ENCODE measurements at regions not wholly inside any gene's neighbourhood (a gene's known extent, or its start where the extent isn't known, plus 50 kb on each side); places are given as distances from the start of the nearest gene placed in this dataset.

DNA sequence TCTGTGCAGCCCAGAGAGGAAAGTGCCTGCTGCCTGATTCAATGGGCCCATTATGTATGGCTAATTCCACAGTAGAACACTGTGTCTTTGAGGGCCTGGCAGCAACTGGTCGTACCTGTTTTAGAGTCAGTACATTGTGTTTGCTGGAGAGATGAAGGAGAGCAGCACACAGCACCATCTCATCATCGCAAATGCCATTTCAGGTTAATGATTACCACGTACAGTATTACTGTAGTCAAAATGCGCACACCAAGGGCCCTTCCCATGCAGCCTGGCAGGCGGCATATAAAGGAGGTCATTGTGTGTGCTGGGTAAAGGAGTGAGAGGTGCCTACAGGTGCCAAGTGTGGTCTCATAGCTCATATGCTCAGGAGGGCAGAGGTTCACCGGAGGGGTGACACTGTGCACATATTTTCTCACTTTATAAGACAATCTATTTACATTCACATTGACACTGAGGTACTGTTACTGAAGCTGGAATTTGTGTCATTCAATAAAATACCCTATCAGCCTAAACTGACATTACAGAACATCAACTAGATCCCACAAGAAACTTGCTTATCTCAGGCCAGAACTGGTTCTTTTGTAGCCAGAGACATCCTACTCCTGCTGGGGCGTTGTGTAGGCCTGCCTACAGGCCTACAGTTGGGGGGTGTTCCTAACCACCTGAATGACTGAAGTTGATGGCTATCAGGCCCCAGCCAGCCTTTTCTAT is 90.4 kb downstream of the APIP start:
- no peak for ATAC-seq
- H3K4me3 ChIP-seq = no peak overlapping the region
- H3K27ac ChIP-seq = no peak overlapping the region
- no peak for DNase-seq
- H3K27me3 ChIP-seq = peaks cover 0 to 4% (median 0%) of the 10 kb centered on the region in 9 donors
- H3K36me3 ChIP-seq = no peaks in the 10 kb centered on the region
- intact Hi-C loops (cut with DNase I) = no loop called here
- 86 to 94% (median 91%) methylated on average over 7 of the region's 7 CpGs for WGBS, 4 donors
- H3K4me1 ChIP-seq = peaks cover 0 to 11% (median 0%) of the 10 kb centered on the region in 12 donors
- no peaks in the 10 kb centered on the region for H3K9me3 ChIP-seq
- TF ChIP-seq, protein P1, sequence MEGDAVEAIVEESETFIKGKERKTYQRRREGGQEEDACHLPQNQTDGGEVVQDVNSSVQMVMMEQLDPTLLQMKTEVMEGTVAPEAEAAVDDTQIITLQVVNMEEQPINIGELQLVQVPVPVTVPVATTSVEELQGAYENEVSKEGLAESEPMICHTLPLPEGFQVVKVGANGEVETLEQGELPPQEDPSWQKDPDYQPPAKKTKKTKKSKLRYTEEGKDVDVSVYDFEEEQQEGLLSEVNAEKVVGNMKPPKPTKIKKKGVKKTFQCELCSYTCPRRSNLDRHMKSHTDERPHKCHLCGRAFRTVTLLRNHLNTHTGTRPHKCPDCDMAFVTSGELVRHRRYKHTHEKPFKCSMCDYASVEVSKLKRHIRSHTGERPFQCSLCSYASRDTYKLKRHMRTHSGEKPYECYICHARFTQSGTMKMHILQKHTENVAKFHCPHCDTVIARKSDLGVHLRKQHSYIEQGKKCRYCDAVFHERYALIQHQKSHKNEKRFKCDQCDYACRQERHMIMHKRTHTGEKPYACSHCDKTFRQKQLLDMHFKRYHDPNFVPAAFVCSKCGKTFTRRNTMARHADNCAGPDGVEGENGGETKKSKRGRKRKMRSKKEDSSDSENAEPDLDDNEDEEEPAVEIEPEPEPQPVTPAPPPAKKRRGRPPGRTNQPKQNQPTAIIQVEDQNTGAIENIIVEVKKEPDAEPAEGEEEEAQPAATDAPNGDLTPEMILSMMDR (IDR thresholded peaks at IDR 0.05) = no peak
- TF ChIP-seq POLR2A (IDR thresholded peaks at IDR 0.05) = no peak

DNA sequence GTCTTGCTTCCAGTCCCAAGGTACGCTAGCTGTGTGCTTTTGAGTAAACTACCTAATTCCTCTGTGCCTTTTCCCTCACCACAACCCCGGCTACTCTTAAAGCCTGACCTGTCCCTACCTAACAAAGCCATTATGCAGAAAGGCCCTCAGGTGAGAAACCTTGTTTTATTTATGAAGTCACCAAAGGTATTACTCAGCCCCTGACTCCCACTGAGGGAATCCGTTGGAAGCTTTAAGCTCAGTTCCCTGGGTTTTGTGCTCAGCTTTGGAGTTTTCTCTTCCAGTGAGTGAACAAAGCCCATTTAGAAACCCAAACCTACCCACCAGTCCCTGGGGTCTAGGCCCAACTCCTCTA is 90.9 kb downstream of the APIP start:
- peaks cover 0 to 4% (median 0%) of the 10 kb centered on the region in 9 donors for H3K27me3 ChIP-seq
- no peak overlapping the region for H3K27ac ChIP-seq
- no peak for ATAC-seq
- no peaks in the 10 kb centered on the region for H3K36me3 ChIP-seq
- DNase-seq = no peak
- 57 to 64% (median 61%) methylated on average over 3 of the region's 3 CpGs for WGBS, 4 donors
- peaks cover 0 to 11% (median 0%) of the 10 kb centered on the region in 12 donors for H3K4me1 ChIP-seq
- intact Hi-C loops (cut with DNase I) = no loop called here
- TF ChIP-seq POLR2A (IDR thresholded peaks at IDR 0.05) = no peak
- TF ChIP-seq, protein P1 (IDR thresholded peaks at IDR 0.05) = no peak
- H3K4me3 ChIP-seq = no peak overlapping the region
- H3K9me3 ChIP-seq = no peaks in the 10 kb centered on the region

DNA sequence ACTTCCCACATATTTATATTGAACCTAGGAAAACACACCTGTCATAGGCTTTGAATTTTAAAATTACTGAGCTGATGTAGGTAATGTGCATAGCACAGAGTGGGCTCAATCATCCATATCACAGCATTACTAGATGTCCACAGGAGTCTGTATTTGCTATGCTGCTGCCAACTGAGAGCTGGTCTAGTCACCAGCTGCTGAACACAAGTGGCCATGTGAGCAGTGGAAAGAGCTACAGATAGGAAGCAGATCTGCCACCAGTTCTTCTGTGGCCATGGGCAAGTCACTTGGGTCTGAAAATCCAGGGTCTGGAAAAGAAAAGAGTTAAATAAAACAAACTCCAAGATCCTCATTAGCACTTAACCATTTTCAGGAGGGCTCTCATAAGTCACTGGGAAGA is 91.8 kb downstream of the APIP start:
- Histone ChIP-seq H3K36me3 (no peaks in the 10 kb centered on the region), H3K27ac (no peak overlapping the region), H3K4me1 (peaks cover 0 to 11% (median 0%) of the 10 kb centered on the region in 12 donors), H3K9me3 (no peaks in the 10 kb centered on the region), H3K4me3 (no peak overlapping the region), H3K27me3 (peaks cover 0 to 4% (median 0%) of the 10 kb centered on the region in 9 donors)
- DNase-seq = no peak
- intact Hi-C loops (cut with DNase I) = no loop called here
- no peak for TF ChIP-seq POLR2A (IDR thresholded peaks at IDR 0.05)
- TF ChIP-seq, protein P1 (IDR thresholded peaks at IDR 0.05) = no peak
- ATAC-seq = no peak

DNA sequence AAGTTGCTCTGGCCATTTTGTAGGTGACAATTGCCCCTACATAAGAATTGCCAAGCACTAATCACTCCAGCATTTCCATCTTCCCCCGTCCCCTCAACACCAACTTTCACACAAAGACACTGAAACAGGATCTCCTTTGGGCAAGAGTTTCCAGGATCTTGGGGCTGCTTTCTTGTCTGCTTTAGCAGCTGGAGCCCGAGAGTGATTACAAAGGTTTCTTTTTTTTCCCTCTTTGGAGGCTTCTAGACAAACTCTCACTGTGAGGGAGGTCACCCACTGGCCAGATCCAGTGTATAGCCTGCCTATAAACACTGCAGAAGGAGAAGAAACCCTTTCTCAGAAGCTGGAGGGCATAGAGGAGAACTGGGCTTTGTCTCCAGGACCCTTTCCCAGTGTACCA is 92.5 kb downstream of the APIP start:
- no peak for DNase-seq
- no peak for TF ChIP-seq POLR2A (IDR thresholded peaks at IDR 0.05)
- TF ChIP-seq, protein P1 (IDR thresholded peaks at IDR 0.05) = no peak
- Histone ChIP-seq H3K4me3 (no peak overlapping the region), H3K9me3 (no peaks in the 10 kb centered on the region), H3K27ac (no peak overlapping the region), H3K27me3 (no peaks in the 10 kb centered on the region), H3K4me1 (peaks cover 0 to 11% (median 0%) of the 10 kb centered on the region in 12 donors), H3K36me3 (no peaks in the 10 kb centered on the region)
- 52 to 62% (median 60%) methylated on average over 2 of the region's 2 CpGs for WGBS, 4 donors
- ATAC-seq = no peak
- intact Hi-C loops (cut with DNase I) = no loop called here

Measured in heart left ventricle (tissue), 16 donors.